Mesendoderm (in vitro differentiated cells): ENCODE measurements at regions not wholly inside any gene's neighbourhood (a gene's known extent, or its start where the extent isn't known, plus 50 kb on each side); places are given as distances from the start of the nearest gene placed in this dataset.

Experiments used
- DNase-seq: peaks from one replicate; pipeline ENCODE4 v3.0.0; 2013
- H2AK5ac ChIP-seq: 2 replicates; pipeline ENCODE4 v1.6.1; 2013; ENCODE audit warnings: low read length, inconsistent platforms
- H2BK120ac ChIP-seq: 2 replicates; pipeline ENCODE4 v1.6.1; 2013; ENCODE audit warnings: low read depth, mild to moderate bottlenecking, low read length, moderate library complexity, mixed read lengths
- H2BK15ac ChIP-seq: replicated peaks from 2 replicates; pipeline ENCODE4 v1.6.1; 2013; ENCODE audit warnings: low read depth, mild to moderate bottlenecking, moderate library complexity
- H2BK5ac ChIP-seq: 2 replicates; pipeline ENCODE4 v1.6.1; 2013; ENCODE audit warnings: low read length, inconsistent platforms
- H3K18ac ChIP-seq: 2 replicates; pipeline ENCODE4 v1.6.1; 2013; ENCODE audit warnings: mild to moderate bottlenecking, low read length, mixed read lengths
- H3K23ac ChIP-seq: one replicate; pipeline ENCODE4 v1.6.1; 2013; ENCODE audit warnings: low read length
- H3K27ac ChIP-seq: 2 replicates; pipeline ENCODE4 v1.5.1; 2013; ENCODE audit warnings: low read depth, mild to moderate bottlenecking, inconsistent platforms, low read length, moderate library complexity
- H3K27me3 ChIP-seq: 2 replicates; pipeline ENCODE4 v1.6.1; 2013; ENCODE audit warnings: low read length, control low read depth, mild to moderate bottlenecking, inconsistent platforms; ENCODE audit not compliant: insufficient read depth, poor library complexity
- H3K36me3 ChIP-seq: 2 replicates; pipeline ENCODE4 v1.6.1; 2013; ENCODE audit warnings: low read length, inconsistent platforms; ENCODE audit not compliant: control insufficient read depth, insufficient read depth
- H3K4ac ChIP-seq: one replicate; pipeline ENCODE4 v1.6.1; 2013; ENCODE audit warnings: low read depth, mild to moderate bottlenecking, low read length, moderate library complexity
- H3K4me1 ChIP-seq: 2 replicates; pipeline ENCODE4 v1.6.1; 2013; ENCODE audit warnings: low read depth, low read length, inconsistent platforms; ENCODE audit not compliant: control insufficient read depth
- H3K4me2 ChIP-seq: 2 replicates; pipeline ENCODE4 v1.6.1; 2013; ENCODE audit warnings: low read length
- H3K4me3 ChIP-seq: 2 replicates; pipeline ENCODE4 v1.5.1; 2013; ENCODE audit warnings: mild to moderate bottlenecking, low read length
- H3K56ac ChIP-seq: one replicate; pipeline ENCODE4 v1.6.1; 2013; ENCODE audit warnings: low read length
- H3K79me1 ChIP-seq: 2 replicates; pipeline ENCODE4 v1.6.1; 2013; ENCODE audit warnings: low read length, inconsistent platforms
- H3K79me2 ChIP-seq: 2 replicates; pipeline ENCODE4 v1.6.1; 2013; ENCODE audit warnings: mild to moderate bottlenecking, low read length; ENCODE audit not compliant: control insufficient read depth, insufficient read depth
- H3K9ac ChIP-seq: 2 replicates; pipeline ENCODE4 v1.6.1; 2013; ENCODE audit warnings: low read length, inconsistent platforms
- H4K5ac ChIP-seq: one replicate; pipeline ENCODE4 v1.6.1; 2013; ENCODE audit warnings: low read length
- H4K8ac ChIP-seq: one replicate; pipeline ENCODE4 v1.6.1; 2013; ENCODE audit warnings: low read depth, mild to moderate bottlenecking, control low read depth, low read length, moderate library complexity
- WGBS: extraction: QIAGEN DNeasy Blood & Tissue Kit; methylation state at CpG from one replicate; pipeline ENCODE4 v1.1.7; 2013; ENCODE audit warnings: low lambda C conversion rate, missing lambda C conversion rate; ENCODE audit not compliant: insufficient coverage; ENCODE audit errors: extremely low coverage; 5-methylcytosine and 5-hydroxymethylcytosine counted together

- H3K4me1 ChIP-seq, result no peaks in the 10 kb centered on the region
- H2BK5ac ChIP-seq, result no peak overlapping the region
- no peaks in the 10 kb centered on the region for H3K79me2 ChIP-seq
- H3K56ac ChIP-seq, result no peak overlapping the region
- H2BK120ac ChIP-seq, result no peak overlapping the region
- H3K27ac ChIP-seq, result no peak overlapping the region
- no peak overlapping the region for H4K8ac ChIP-seq
- no peak overlapping the region for H3K4ac ChIP-seq
- no peaks in the 10 kb centered on the region for H3K27me3 ChIP-seq
- H3K18ac ChIP-seq, result no peak overlapping the region
- no peak overlapping the region for H3K4me3 ChIP-seq
- H3K23ac ChIP-seq, result no peak overlapping the region
- no peaks in the 10 kb centered on the region for H3K79me1 ChIP-seq
- H3K4me2 ChIP-seq, result no peak overlapping the region
- no peak overlapping the region for H4K5ac ChIP-seq
- no CpG with 5 or more reads among the region's 7 CpGs for WGBS
- H3K9ac ChIP-seq, result no peak overlapping the region
- H2AK5ac ChIP-seq, result no peak overlapping the region
- H3K36me3 ChIP-seq, result no peaks in the 10 kb centered on the region
- DNase-seq, result no peak
- no peak overlapping the region for H2BK15ac ChIP-seq
Observed at GRCh38 chr5:2582106-2582505, 169.4 kb downstream of the IRX2 start.

- no peak overlapping the region for H3K9ac ChIP-seq
- H3K36me3 ChIP-seq, result no peaks in the 10 kb centered on the region
- H3K4ac ChIP-seq, result no peak overlapping the region
- no peak overlapping the region for H3K56ac ChIP-seq
- no peak overlapping the region for H3K4me2 ChIP-seq
- no peak overlapping the region for H3K27ac ChIP-seq
- H2BK5ac ChIP-seq, result no peak overlapping the region
- H3K79me1 ChIP-seq, result no peaks in the 10 kb centered on the region
- WGBS, result no CpG with 5 or more reads among the region's 5 CpGs
- no peak overlapping the region for H3K23ac ChIP-seq
- no peak overlapping the region for H3K4me3 ChIP-seq
- H3K79me2 ChIP-seq, result no peaks in the 10 kb centered on the region
- H3K18ac ChIP-seq, result no peak overlapping the region
- H4K5ac ChIP-seq, result no peak overlapping the region
- H4K8ac ChIP-seq, result no peak overlapping the region
- H3K27me3 ChIP-seq, result no peaks in the 10 kb centered on the region
- no peak overlapping the region for H2BK120ac ChIP-seq
- H2AK5ac ChIP-seq, result no peak overlapping the region
- no peak for DNase-seq
- H2BK15ac ChIP-seq, result no peak overlapping the region
- H3K4me1 ChIP-seq, result no peaks in the 10 kb centered on the region
Observed at GRCh38 chr5:2581418-2581817, 170.1 kb downstream of the IRX2 start.

- Histone ChIP-seq H3K27ac (no peak overlapping the region), H3K56ac (no peak overlapping the region), H2BK120ac (no peak overlapping the region), H3K36me3 (no peaks in the 10 kb centered on the region), H4K8ac (no peak overlapping the region), H3K79me2 (no peaks in the 10 kb centered on the region), H3K23ac (no peak overlapping the region), H3K18ac (no peak overlapping the region), H3K4me1 (no peaks in the 10 kb centered on the region), H2BK5ac (no peak overlapping the region), H3K4ac (no peak overlapping the region), H2BK15ac (no peak overlapping the region), H3K79me1 (no peaks in the 10 kb centered on the region), H3K27me3 (no peaks in the 10 kb centered on the region), H4K5ac (no peak overlapping the region), H2AK5ac (no peak overlapping the region), H3K4me3 (no peak overlapping the region), H3K4me2 (no peak overlapping the region), H3K9ac (no peak overlapping the region)
- peak; percentile 27 for DNase-seq
- no CpG with 5 or more reads among the region's 5 CpGs for WGBS
Observed at GRCh38 chr5:2579126-2579525, 172.4 kb downstream of the IRX2 start.

- no peak for DNase-seq
- Histone ChIP-seq H3K9ac (no peak overlapping the region), H3K27ac (no peak overlapping the region), H3K79me1 (no peaks in the 10 kb centered on the region), H2AK5ac (no peak overlapping the region), H3K4me3 (no peak overlapping the region), H2BK15ac (no peak overlapping the region), H3K27me3 (no peaks in the 10 kb centered on the region), H4K8ac (no peak overlapping the region), H4K5ac (no peak overlapping the region), H3K56ac (no peak overlapping the region), H3K36me3 (no peaks in the 10 kb centered on the region), H3K79me2 (no peaks in the 10 kb centered on the region), H2BK5ac (no peak overlapping the region), H3K4ac (no peak overlapping the region), H3K4me2 (no peak overlapping the region), H3K4me1 (no peaks in the 10 kb centered on the region), H2BK120ac (no peak overlapping the region), H3K23ac (no peak overlapping the region), H3K18ac (no peak overlapping the region)
- WGBS, result no CpG with 5 or more reads among the region's 12 CpGs
Observed at GRCh38 chr5:2577312-2578036, 174.0 kb downstream of the IRX2 start.

GRCh38 chr5:2576823-2577222 lies 174.7 kb downstream of the IRX2 start:
- no peak overlapping the region for H2AK5ac ChIP-seq
- no CpG with 5 or more reads among the region's 11 CpGs for WGBS
- no peak overlapping the region for H3K4me3 ChIP-seq
- H3K36me3 ChIP-seq, result no peaks in the 10 kb centered on the region
- no peaks in the 10 kb centered on the region for H3K79me1 ChIP-seq
- H3K27me3 ChIP-seq, result no peaks in the 10 kb centered on the region
- H2BK120ac ChIP-seq, result no peak overlapping the region
- no peak overlapping the region for H2BK15ac ChIP-seq
- H3K27ac ChIP-seq, result no peak overlapping the region
- no peak overlapping the region for H3K23ac ChIP-seq
- no peaks in the 10 kb centered on the region for H3K79me2 ChIP-seq
- H3K18ac ChIP-seq, result no peak overlapping the region
- no peak overlapping the region for H4K5ac ChIP-seq
- H3K9ac ChIP-seq, result no peak overlapping the region
- no peak overlapping the region for H2BK5ac ChIP-seq
- H3K4me2 ChIP-seq, result no peak overlapping the region
- DNase-seq, result no peak
- no peak overlapping the region for H4K8ac ChIP-seq
- H3K4me1 ChIP-seq, result no peaks in the 10 kb centered on the region
- no peak overlapping the region for H3K56ac ChIP-seq
- no peak overlapping the region for H3K4ac ChIP-seq

GRCh38 chr5:2575871-2576270 lies 175.6 kb downstream of the IRX2 start:
- no peak overlapping the region for H2BK5ac ChIP-seq

More at GRCh38 chr5:2575871-2576270, 175.6 kb downstream of the IRX2 start:
- no peak overlapping the region for H3K27ac ChIP-seq
- H3K4me2 ChIP-seq, result no peak overlapping the region
- no peak overlapping the region for H3K9ac ChIP-seq
- no peaks in the 10 kb centered on the region for H3K79me1 ChIP-seq
- WGBS, result no CpG with 5 or more reads among the region's 1 CpG
- H3K18ac ChIP-seq, result no peak overlapping the region
- no peak overlapping the region for H4K5ac ChIP-seq
- H3K4ac ChIP-seq, result no peak overlapping the region
- no peak for DNase-seq
- H3K36me3 ChIP-seq, result no peaks in the 10 kb centered on the region
- no peak overlapping the region for H2BK15ac ChIP-seq
- H3K4me3 ChIP-seq, result no peak overlapping the region
- no peaks in the 10 kb centered on the region for H3K4me1 ChIP-seq
- no peaks in the 10 kb centered on the region for H3K27me3 ChIP-seq
- no peak overlapping the region for H4K8ac ChIP-seq
- no peak overlapping the region for H2AK5ac ChIP-seq
- H3K23ac ChIP-seq, result no peak overlapping the region
- H2BK120ac ChIP-seq, result no peak overlapping the region
- no peaks in the 10 kb centered on the region for H3K79me2 ChIP-seq
- no peak overlapping the region for H3K56ac ChIP-seq
